ENCODE measurements at regions not wholly inside any gene's neighbourhood (a gene's known extent, or its start where the extent isn't known, plus 50 kb on each side); places are given as distances from the start of the nearest gene placed in this dataset.

DNA sequence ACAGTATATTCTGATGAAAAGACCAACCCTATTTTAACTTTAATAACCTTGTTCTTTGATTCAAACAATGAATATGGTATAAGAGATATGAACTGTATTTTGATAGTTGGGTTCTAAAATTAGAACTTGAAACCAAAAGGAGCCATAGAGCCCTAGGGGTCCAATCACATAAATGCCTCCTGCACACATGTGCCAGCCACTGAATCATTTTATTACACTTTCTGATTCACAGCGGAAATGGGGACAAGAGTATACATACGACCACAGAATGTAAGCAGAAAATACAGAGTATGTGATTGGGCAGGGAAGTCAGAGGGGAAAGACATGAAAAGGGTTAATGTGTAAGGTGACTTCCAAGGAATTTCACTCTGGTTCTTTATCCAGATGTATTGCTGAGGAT is 1000.2 kb downstream of the NR2F1-AS1 start:
- in situ Hi-C loops (cut with HindIII; ENCODE audit: low sequenced_read_pairs), result no loop called here
- no peak for DNase-seq (ENCODE audit: low read depth)
- TF ChIP-seq, protein P1, sequence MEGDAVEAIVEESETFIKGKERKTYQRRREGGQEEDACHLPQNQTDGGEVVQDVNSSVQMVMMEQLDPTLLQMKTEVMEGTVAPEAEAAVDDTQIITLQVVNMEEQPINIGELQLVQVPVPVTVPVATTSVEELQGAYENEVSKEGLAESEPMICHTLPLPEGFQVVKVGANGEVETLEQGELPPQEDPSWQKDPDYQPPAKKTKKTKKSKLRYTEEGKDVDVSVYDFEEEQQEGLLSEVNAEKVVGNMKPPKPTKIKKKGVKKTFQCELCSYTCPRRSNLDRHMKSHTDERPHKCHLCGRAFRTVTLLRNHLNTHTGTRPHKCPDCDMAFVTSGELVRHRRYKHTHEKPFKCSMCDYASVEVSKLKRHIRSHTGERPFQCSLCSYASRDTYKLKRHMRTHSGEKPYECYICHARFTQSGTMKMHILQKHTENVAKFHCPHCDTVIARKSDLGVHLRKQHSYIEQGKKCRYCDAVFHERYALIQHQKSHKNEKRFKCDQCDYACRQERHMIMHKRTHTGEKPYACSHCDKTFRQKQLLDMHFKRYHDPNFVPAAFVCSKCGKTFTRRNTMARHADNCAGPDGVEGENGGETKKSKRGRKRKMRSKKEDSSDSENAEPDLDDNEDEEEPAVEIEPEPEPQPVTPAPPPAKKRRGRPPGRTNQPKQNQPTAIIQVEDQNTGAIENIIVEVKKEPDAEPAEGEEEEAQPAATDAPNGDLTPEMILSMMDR (IDR thresholded peaks at IDR 0.05; ENCODE audit: low read depth, low read length, missing control alignments), result no peak

DNA sequence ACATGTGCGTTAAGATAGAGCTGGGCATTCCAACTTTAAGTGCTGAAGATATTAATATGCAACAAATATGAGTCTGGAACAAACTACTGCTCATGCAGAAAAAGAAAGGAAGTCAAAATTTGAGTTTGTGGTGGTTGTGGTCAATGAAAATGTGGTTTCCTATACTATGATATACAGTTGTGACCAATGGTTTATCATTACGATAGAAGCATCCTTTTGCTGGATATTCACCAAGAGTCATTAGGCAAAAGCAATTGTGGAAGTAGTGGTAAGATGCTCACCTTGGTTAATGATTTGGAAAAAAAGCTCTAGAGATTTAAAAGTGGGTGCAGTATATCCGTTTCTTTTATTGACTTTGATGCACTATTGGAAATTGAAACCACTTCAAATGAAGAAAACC is 1007.0 kb downstream of the NR2F1-AS1 start:
- TF ChIP-seq, protein P1 (IDR thresholded peaks at IDR 0.05; ENCODE audit: low read depth, low read length, missing control alignments), result no peak
- DNase-seq (ENCODE audit: low read depth), result no peak
- in situ Hi-C loops (cut with HindIII; ENCODE audit: low sequenced_read_pairs), result no loop called here
- no peak overlapping the region for H3K4me3 ChIP-seq (ENCODE audit: low read depth, low read length)

More for the DNA sequence above, 1000.2 kb downstream of the NR2F1-AS1 start:
- no peak overlapping the region for H3K4me3 ChIP-seq (ENCODE audit: low read depth, low read length)

DNA sequence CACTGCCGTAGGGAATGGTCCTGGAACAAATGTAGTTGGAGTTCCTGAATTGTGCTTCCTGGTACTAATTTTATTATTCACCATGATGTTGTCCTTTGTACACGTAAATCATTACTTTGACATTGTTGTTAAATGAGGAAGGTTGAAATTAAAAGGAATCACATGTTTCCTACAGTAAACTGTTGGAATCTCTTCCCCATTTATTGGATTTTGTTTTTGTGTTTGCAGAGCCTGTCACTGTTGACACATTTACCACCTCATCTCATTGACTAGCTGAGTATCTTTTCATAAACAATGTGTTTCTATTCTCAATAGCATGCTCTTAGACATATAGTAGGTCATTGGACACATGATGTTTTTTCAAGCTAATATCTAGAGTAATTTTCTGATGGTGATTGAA is 1012.5 kb downstream of the NR2F1-AS1 start:
- TF ChIP-seq, protein P1 (IDR thresholded peaks at IDR 0.05; ENCODE audit: low read depth, low read length, missing control alignments), result no peak
- H3K4me3 ChIP-seq (ENCODE audit: low read depth, low read length), result no peak overlapping the region
- in situ Hi-C loops (cut with HindIII; ENCODE audit: low sequenced_read_pairs), result no loop called here
- no peak for DNase-seq (ENCODE audit: low read depth)

DNA sequence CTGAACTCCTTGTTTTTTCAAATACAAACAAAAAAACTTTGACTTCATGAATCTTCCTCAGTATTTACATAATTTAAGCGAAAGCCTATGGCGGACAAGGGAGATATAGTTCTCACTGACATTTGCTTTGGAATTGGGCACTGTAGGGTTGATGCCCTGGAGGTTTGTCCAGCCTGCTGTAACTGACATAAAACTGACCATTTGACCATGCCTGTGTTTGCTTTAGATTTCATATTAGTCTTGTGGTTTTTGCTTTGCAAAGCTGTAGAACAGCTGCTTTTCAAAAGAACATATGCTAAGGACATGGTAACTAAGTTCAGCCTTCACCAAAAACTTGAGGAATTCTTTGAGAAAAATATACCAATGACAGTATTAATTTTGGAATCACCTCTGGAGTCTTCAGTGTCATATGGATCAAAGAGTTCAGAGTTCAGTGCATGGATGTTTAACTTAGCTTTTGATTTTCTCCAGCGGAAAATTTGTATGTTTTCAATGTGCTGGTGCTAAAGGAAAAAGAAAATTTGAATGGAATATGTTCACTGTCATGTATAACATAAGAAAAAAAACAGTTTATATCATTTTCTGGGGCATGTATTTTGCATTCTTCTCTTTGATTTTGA is 1013.1 kb downstream of the NR2F1-AS1 start:
- DNase-seq (ENCODE audit: low read depth), result no peak
- no peak overlapping the region for H3K4me3 ChIP-seq (ENCODE audit: low read depth, low read length)
- in situ Hi-C loops (cut with HindIII; ENCODE audit: low sequenced_read_pairs), result no loop called here
- TF ChIP-seq, protein P1 (IDR thresholded peaks at IDR 0.05; ENCODE audit: low read depth, low read length, missing control alignments), result no peak

DNA sequence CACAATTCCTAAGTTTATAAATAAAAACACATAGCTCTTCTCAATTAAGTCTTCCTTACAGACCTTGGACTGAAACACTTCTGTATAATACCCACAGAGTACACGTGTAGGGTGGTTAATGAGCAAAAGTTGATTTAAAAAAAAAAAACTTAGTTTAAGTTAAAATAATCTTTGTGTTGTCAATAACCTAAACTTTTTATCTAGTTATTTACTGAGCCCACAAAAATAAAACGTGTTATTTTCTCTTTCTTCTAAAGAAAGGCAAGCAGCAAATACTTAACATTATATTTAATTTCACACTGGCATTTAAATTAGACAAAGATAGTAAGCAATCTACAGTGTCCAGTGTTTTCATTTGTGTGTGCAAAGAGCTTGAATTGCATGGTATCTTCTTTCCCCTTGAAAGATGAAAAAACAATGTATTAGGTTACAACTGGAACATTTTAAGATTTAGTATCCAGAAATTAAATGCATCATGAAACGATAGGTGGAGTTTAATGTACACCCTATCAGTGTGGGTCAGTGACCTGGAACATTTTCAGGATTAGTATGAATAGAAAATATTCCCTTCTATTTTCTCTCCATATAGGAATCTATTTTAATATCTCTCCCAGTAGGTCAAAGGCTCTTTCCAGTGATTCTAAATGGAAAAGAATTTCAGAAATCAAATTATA is 1014.8 kb downstream of the NR2F1-AS1 start:
- H3K4me3 ChIP-seq (ENCODE audit: low read depth, low read length), result no peak overlapping the region
- TF ChIP-seq, protein P1 (IDR thresholded peaks at IDR 0.05; ENCODE audit: low read depth, low read length, missing control alignments), result no peak
- in situ Hi-C loops (cut with HindIII; ENCODE audit: low sequenced_read_pairs), result no loop called here
- DNase-seq (ENCODE audit: low read depth), result no peak

DNA sequence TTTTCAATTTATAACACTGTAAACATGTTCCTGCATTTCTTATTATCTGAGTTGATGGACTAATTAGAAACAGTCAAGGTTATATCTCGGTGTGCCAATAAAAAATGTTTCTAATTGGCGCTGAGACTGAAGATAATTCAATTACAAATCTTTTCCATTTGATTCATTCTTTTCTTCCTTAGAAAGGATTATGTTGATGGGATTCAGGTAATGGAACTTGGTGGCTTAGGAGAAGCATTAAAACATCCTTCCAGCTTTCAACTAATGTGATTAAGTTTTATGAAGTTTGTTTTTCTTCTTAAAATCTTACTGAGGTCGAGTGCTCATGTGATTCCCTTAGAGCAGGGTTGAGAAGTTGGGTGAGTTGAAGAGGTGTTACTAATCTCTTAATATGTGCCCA is 1015.3 kb downstream of the NR2F1-AS1 start:
- in situ Hi-C loops (cut with HindIII; ENCODE audit: low sequenced_read_pairs), result no loop called here
- TF ChIP-seq, protein P1 (IDR thresholded peaks at IDR 0.05; ENCODE audit: low read depth, low read length, missing control alignments), result no peak
- H3K4me3 ChIP-seq (ENCODE audit: low read depth, low read length), result no peak overlapping the region
- DNase-seq (ENCODE audit: low read depth), result no peak

Measured in astrocyte of the cerebellum (primary cell).